GM12872 (cell line): ENCODE measurements at regions not wholly inside any gene's neighbourhood (a gene's known extent, or its start where the extent isn't known, plus 50 kb on each side); places are given as distances from the start of the nearest gene placed in this dataset.

Experiments used
- CTCF ChIP-seq: IDR thresholded peaks from 3 replicates; pipeline ENCODE4 v1.5.1; 2011; ENCODE audit warnings: low read depth, mild to moderate bottlenecking, low read length, moderate library complexity; ENCODE audit not compliant: insufficient read depth

GRCh38 chr4:64551125-64551524, 141.9 kb upstream of the TECRL start:
- no peak for TF ChIP-seq CTCF

GRCh38 chr4:64545593-64545992, 136.3 kb upstream of the TECRL start:
- TF ChIP-seq CTCF, result no peak

GRCh38 chr4:64539234-64539849, 130.1 kb upstream of the TECRL start:
- TF ChIP-seq CTCF, result peak; percentile 63

- TF ChIP-seq CTCF, result no peak
These were observed 129.0 kb upstream of the TECRL start for GRCh38 chr4:64538219-64538618.

GRCh38 chr4:64533637-64534036, 124.4 kb upstream of the TECRL start:
- no peak for TF ChIP-seq CTCF

GRCh38 chr4:64533159-64533558, 123.9 kb upstream of the TECRL start:
- no peak for TF ChIP-seq CTCF

- TF ChIP-seq CTCF, result no peak
These were observed 111.2 kb upstream of the TECRL start for GRCh38 chr4:64520421-64520820.
